NCI-H2081 treated with DMSO at 0.1 percent for 48 hours (cell line): ENCODE measurements at regions not wholly inside any gene's neighbourhood (a gene's known extent, or its start where the extent isn't known, plus 50 kb on each side); places are given as distances from the start of the nearest gene placed in this dataset.
"Not testable (repeated sequence)": the region's sequence is repeated elsewhere in the genome, so short reads cannot be mapped to it uniquely, and the experiment has no call there.

Source experiments
- DNase-seq: peaks from one replicate; lab custom pipeline; 2025; lab: John Stamatoyannopoulos, UW

DNA sequence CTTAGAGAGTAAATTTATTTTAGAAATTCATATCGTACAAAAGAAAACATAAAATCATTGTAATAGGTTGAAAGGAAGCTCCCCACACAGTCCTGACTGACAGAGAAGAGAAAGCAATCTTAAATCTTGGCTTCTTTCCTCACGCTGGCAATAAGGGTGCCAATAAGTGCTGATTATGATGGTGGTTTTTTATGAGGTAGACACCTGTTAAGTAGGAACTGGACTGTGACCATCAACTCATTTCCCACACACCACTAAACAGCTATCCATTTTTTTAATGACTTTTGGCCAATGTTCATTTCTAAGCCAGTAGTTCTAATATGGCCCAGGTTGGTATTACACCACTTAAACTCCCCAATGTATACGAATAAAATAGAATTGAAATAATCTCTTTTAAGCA is 893.5 kb upstream of the NUDT12 start:
- DNase-seq: no peak

- DNase-seq: no peak
These were observed 890.0 kb upstream of the NUDT12 start for GRCh38 chr5:104452550-104452949.

DNA sequence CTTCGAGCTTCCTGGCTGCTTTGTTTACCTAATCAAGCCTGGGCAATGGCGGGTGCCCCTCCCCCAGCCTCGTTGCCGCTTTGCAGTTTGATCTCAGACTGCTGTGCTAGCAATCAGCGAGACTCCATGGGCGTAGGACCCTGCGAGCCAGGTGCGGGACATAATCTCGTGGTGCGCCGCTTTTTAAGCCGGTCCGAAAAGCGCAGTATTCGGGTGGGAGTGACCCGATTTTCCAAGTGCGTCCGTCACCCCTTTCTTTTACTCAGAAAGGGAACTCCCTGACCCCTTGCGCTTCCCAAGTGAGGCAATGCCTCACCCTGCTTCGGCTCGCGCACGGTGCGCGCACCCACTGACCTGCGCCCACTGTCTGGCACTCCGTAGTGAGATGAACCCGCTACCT is 889.3 kb upstream of the NUDT12 start:
- DNase-seq: not testable (repeated sequence)

- DNase-seq: no peak
These were observed 882.1 kb upstream of the NUDT12 start for GRCh38 chr5:104444656-104445055.

GRCh38 chr5:104443706-104444105 is 881.1 kb upstream of the NUDT12 start:
- DNase-seq: no peak

DNA sequence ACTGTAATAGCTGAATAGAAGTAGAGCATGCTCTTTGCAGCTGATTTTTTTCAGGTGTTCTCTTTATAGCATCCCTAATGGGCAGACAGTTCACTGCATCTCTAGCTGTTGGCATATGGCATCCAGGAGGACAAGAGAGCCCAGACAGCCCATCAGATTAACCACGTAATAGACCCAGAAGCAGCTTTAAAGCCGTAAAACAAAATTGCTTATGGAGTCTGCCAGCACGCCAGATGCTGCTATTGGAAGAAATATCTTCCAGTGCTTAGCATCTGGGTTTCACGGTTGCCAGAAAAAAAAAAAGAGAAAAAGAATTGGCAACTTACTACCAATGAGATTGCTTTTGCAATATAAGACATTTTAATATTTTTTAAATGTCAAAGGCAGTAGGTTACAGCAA is 869.4 kb upstream of the NUDT12 start:
- no peak for DNase-seq

DNA sequence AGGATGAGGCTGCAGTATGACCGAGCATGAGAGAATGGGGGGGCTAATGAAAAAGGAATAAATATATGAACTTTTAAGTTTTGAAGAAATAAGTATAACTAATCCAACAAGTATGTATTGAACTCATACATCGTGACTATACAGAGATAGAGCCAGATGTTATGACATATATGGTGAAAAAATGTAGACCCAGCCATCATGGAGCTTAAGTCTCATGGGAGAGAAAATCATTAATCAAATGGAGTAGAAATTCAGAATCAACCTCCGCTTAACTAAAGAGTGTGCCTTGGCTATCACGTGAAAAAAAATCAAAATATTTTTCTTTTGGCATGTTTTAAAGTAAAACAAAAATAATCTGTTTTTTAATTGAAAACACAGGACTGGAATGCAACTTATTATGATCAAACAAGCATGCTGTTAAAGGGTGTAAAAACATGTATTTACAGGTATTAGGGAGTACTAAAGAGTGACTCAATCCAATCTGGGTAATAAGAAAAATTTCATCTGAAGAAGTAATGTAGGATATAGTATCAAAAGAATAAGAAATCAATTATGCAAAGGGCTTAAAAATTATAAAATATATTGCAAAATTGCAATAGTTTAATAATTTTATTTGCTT is 868.5 kb upstream of the NUDT12 start:
- DNase-seq: no peak

GRCh38 chr5:104429911-104430310 is 867.3 kb upstream of the NUDT12 start:
- DNase-seq: no peak

DNA sequence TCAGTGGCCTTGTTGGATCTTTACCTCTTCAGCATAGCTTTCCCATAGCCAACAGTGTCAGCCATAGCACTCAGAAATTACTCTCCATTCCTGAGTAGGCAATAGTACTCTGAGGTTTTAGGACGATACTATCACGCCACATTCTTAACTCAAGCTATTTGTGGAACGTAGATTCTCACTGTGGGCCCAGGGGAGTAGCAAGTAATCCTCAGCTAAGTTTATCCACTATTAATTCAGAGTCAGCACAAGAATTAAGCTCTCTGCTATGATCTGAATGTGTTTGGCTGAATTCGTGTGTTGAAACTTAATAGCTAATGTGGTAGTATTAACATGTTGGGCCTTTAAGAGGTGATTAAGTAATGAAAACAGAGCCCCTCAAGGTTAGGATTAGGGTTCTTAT is 858.8 kb upstream of the NUDT12 start:
- DNase-seq: no peak

- no peak for DNase-seq
These were observed 855.5 kb upstream of the NUDT12 start for GRCh38 chr5:104418056-104418455.

GRCh38 chr5:104412649-104413240 is 850.2 kb upstream of the NUDT12 start:
- DNase-seq: no peak

DNA sequence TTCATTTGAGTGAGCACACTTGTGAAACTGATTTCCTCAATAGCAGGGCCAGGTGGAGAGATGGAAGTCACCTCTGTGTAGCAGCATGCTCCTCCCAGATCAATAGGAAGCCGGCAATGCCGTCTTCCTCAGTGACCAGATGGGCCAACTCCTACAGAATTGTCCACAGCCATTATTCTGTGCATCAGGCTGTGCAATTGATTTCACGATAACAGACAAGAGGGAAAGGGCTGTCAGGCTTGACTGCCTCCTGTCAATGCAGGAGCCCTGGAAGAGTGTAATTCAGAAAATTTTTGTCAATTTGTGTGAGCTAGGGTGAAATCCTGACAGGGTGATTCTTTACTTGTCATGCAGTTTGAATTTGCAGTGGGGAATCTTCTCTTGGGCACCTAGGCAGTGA is 838.4 kb upstream of the NUDT12 start:
- no peak for DNase-seq

DNA sequence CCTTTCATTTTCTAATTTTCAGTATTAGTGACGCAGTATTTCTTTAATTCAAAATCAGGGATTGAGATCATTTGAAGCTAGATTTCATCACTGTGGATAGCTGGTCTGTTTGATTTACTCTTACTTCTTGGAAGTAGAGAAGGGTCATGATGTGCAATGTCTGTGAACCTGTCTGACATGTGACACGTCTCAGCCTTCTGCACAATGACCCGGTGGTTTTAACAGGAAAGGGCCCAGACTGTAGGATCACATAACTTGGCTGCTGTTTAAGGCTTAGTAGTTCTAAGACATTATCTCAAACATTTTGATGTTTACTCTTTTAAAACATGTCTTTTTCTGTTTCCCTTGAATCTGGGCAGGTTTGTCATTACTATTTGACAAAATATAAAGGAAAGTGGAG is 823.3 kb upstream of the NUDT12 start:
- no peak for DNase-seq

- no peak for DNase-seq
These were observed 812.8 kb upstream of the NUDT12 start for GRCh38 chr5:104375345-104375744.

GRCh38 chr5:104372796-104373195 is 810.2 kb upstream of the NUDT12 start:
- no peak for DNase-seq

DNA sequence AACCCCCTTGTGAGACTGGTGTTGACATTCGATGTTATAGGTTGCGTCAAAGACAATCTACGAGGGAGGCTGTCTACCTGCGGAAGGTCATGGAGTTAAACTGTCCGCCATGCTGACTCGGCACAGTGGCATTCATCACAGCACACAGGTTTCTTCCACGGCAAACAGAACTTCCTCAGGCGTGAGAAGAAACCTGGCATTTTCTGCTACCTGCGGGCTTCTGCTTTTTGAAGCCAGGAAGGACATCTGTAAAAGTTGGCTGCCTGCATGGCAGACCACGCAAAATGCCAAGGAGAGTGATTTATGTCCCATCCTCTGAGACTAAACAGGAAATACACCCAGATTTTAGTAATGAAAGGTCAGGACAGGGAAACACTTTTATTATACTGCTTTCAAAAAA is 809.8 kb upstream of the NUDT12 start:
- DNase-seq: no peak

DNA sequence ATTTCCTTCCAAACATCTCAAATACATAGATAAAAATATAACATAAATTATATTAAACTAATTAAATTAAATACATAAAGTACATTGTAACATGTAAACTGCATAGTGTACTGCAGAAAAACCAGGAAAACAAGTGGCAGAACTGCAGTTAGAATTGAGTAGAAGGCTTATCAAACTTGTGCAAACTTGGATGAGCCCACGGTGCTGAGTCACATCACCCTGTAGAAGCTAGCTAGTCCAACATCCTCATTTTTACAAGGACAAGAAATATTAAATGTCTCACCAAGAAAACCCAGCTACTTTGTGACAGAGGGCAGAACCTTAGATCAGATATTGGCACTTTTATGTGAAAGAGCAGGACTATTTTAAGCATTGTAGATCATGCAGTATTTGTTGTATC is 807.9 kb upstream of the NUDT12 start:
- no peak for DNase-seq

DNA sequence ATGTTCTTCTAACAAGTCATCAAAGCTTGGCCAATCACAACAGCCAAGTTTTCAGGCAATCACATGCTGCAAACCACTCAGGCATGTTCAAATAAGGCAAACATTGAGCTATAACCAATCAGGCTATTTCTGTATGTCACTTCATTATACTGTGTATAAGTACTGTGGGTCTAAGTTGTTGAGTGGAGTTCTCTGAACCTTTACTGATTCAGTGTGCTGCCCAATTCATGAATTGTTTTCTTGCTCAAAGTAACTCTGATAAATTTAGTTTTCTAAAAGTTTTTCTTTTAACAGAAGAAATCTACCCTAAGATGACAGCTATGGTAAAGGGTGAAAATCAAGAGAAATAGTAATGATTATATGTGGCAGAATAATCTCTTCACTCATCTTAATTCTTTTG is 805.4 kb upstream of the NUDT12 start:
- DNase-seq: no peak

DNA sequence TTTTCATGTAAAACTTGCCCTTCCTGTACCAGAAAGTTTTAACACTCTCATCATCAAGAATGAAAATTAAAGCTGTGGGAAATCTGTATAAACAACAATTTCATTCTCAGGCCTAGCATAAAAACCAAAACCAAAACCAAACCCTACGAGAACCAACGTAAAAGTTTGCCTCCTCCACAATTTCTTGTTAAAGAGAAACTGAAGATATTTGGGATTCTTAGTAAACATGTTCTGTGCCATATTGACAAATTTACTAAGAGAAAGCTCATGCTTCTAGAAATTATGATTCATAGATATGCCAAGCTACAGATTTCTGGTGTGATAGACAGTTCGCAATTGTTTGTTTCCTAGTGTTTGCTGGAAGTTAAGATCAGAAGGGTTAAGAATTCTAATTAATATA is 801.0 kb upstream of the NUDT12 start:
- DNase-seq: no peak

DNA sequence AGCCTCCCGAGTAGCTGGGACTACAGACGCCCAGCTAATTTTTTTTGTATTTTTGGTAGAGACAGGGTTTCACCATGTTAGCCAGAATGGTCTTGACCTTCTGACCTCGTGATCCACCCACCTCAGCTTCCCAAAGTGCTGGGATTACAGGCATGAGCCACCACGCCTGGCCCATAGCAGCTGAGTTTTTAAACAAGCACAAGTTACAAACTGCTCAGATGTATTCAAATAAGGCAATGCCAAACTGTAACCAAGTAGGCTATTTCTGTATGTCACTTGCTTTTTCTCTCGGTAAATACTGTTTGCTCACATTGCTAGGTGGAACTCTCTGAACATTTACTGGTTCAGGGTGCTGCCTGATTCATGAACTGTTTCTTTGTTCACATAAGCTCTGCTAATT is 799.3 kb upstream of the NUDT12 start:
- DNase-seq: no peak

GRCh38 chr5:104355350-104355749 is 792.8 kb upstream of the NUDT12 start:
- no peak for DNase-seq

DNA sequence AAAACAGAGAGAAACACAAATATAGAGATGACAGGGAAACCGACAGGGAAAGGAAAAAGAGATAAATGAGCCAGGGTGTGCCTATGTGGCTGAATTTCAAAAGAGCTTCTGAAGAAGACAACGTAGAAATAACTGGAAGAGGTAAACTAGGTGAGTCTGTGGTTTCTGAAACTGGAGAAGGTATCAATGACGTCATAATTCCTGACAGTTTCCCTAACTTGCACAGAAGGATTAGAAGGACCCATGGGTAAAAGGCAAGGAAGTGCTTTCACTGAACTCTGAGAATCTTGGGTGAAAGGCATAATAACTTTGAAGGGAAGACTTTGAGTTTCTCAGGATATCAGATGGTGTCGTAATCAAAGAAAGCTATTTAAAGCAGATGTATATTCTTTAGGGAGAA is 790.8 kb upstream of the NUDT12 start:
- no peak for DNase-seq

- DNase-seq: no peak
These were observed 790.4 kb upstream of the NUDT12 start for GRCh38 chr5:104352954-104353353.

- DNase-seq: no peak
These were observed 784.6 kb upstream of the NUDT12 start for GRCh38 chr5:104347119-104347708.
